MM.1S (cell line): ENCODE measurements at regions not wholly inside any gene's neighbourhood (a gene's known extent, or its start where the extent isn't known, plus 50 kb on each side); places are given as distances from the start of the nearest gene placed in this dataset.

Source experiments
- DNase-seq: peaks from one replicate; pipeline ENCODE4 v3.0.0-alpha.2; 2015
- H2AFZ ChIP-seq: fragments of 300-600 bp; sonication (generic); 2 replicates; pipeline ENCODE4 v1.6.0; 2016; ENCODE audit warnings: antibody characterized with exemption, low read length
- H3F3A ChIP-seq: fragments of 300-600 bp; sonication (generic); 2 replicates; pipeline ENCODE4 v1.6.1; 2016; ENCODE audit warnings: mild to moderate bottlenecking, antibody characterized with exemption, low read length, moderate library complexity, mixed read lengths; ENCODE audit not compliant: insufficient read depth
- H3K27ac ChIP-seq: fragments of 300-600 bp; sonication (generic); 2 replicates; pipeline ENCODE4 v1.5.1; 2016; ENCODE audit warnings: mild to moderate bottlenecking, low read length
- H3K27me3 ChIP-seq: fragments of 300-600 bp; sonication (generic); replicated peaks from 2 replicates; pipeline ENCODE4 v1.6.0; 2016; ENCODE audit warnings: low read length; ENCODE audit not compliant: insufficient read depth
- H3K36me3 ChIP-seq: fragments of 300-600 bp; sonication (generic); replicated peaks from 2 replicates; pipeline ENCODE4 v1.6.1; 2016; ENCODE audit warnings: mild to moderate bottlenecking, low read length, mixed read lengths; ENCODE audit not compliant: insufficient read depth
- H3K4me1 ChIP-seq: fragments of 300-600 bp; sonication (generic); 2 replicates; pipeline ENCODE4 v1.6.1; 2016; ENCODE audit warnings: low read length, mixed read lengths
- H3K4me2 ChIP-seq: fragments of 300-600 bp; sonication (generic); 2 replicates; pipeline ENCODE4 v1.6.0; 2016; ENCODE audit warnings: low read depth, low read length
- H3K4me3 ChIP-seq: fragments of 300-600 bp; sonication (generic); 2 replicates; pipeline ENCODE4 v1.5.1; 2016; ENCODE audit warnings: low read length, mixed read lengths
- H3K79me2 ChIP-seq: fragments of 300-600 bp; sonication (generic); 2 replicates; pipeline ENCODE4 v1.6.1; 2016; ENCODE audit warnings: mixed run types, low read length, mixed read lengths
- H3K9ac ChIP-seq: fragments of 300-600 bp; sonication (generic); 2 replicates; pipeline ENCODE4 v1.6.1; 2016; ENCODE audit warnings: low read length, mixed read lengths
- H3K9me2 ChIP-seq: fragments of 300-600 bp; sonication (generic); replicated peaks from 2 replicates; pipeline ENCODE4 v1.6.1; 2016; ENCODE audit warnings: mild to moderate bottlenecking, low read length, mixed read lengths; ENCODE audit not compliant: insufficient read depth
- H3K9me3 ChIP-seq: fragments of 300-600 bp; sonication (generic); replicated peaks from 2 replicates; pipeline ENCODE4 v1.6.1; 2016; ENCODE audit warnings: mild to moderate bottlenecking, low read length, mixed read lengths; ENCODE audit not compliant: insufficient read depth
- H4K20me1 ChIP-seq: fragments of 300-600 bp; sonication (generic); 2 replicates; pipeline ENCODE4 v1.6.1; 2016; ENCODE audit warnings: mild to moderate bottlenecking, low read length, moderate library complexity, mixed read lengths; ENCODE audit not compliant: insufficient read depth
- EZH2 ChIP-seq: fragments of 300-600 bp; sonication (generic); optimal IDR thresholded peaks from 2 replicates; pipeline ENCODE3; 2017; ENCODE audit warnings: low read depth, mild to moderate bottlenecking, antibody characterized with exemption, low read length, mixed read lengths
- EZH2phosphoT487 ChIP-seq: fragments of 300-600 bp; sonication (generic); IDR thresholded peaks from 2 replicates; pipeline ENCODE4 v1.6.1; 2018; ENCODE audit warnings: antibody characterized with exemption, low read length
- TF ChIP-seq, protein P1 (sequence below): fragments of 300-600 bp; sonication (generic); IDR thresholded peaks from 2 replicates; pipeline ENCODE4 v1.5.1; 2016; ENCODE audit warnings: antibody characterized with exemption, low read length, mixed read lengths

DNA sequence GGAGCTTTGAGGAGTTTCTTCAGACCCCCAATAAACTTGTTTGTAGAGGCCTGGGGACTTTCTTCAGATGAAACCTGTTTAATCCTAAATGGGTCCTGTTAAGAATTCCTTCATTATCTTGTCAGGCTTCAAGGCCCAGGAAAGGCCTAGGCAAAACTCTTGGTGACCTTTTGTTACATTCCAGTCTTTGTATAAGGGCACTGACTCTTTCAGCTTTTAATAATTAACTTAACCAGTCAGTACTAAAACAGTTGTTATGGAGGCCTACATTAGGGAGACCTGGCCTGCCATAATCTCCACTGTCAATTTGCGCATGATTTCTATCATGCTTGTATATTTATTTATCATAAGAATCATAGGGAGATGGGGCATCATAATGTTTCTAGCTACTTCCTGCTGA is 110.2 kb downstream of the FCRL5 start:
- Histone ChIP-seq H3K4me1 (no peaks in the 10 kb centered on the region), H2AFZ (no peak overlapping the region), H3K9me3 (no peaks in the 10 kb centered on the region), H3K9me2 (no peaks in the 10 kb centered on the region), H3K27me3 (no peaks in the 10 kb centered on the region), H3K4me2 (no peak overlapping the region), H4K20me1 (no peaks in the 10 kb centered on the region), H3F3A (no peaks in the 10 kb centered on the region), H3K79me2 (no peaks in the 10 kb centered on the region), H3K9ac (no peak overlapping the region), H3K36me3 (no peaks in the 10 kb centered on the region), H3K27ac (no peak overlapping the region), H3K4me3 (no peak overlapping the region)
- TF ChIP-seq, protein P1, sequence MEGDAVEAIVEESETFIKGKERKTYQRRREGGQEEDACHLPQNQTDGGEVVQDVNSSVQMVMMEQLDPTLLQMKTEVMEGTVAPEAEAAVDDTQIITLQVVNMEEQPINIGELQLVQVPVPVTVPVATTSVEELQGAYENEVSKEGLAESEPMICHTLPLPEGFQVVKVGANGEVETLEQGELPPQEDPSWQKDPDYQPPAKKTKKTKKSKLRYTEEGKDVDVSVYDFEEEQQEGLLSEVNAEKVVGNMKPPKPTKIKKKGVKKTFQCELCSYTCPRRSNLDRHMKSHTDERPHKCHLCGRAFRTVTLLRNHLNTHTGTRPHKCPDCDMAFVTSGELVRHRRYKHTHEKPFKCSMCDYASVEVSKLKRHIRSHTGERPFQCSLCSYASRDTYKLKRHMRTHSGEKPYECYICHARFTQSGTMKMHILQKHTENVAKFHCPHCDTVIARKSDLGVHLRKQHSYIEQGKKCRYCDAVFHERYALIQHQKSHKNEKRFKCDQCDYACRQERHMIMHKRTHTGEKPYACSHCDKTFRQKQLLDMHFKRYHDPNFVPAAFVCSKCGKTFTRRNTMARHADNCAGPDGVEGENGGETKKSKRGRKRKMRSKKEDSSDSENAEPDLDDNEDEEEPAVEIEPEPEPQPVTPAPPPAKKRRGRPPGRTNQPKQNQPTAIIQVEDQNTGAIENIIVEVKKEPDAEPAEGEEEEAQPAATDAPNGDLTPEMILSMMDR = no peak
- TF ChIP-seq EZH2phosphoT487 = no peak
- no peak for TF ChIP-seq EZH2
- no peak for DNase-seq

DNA sequence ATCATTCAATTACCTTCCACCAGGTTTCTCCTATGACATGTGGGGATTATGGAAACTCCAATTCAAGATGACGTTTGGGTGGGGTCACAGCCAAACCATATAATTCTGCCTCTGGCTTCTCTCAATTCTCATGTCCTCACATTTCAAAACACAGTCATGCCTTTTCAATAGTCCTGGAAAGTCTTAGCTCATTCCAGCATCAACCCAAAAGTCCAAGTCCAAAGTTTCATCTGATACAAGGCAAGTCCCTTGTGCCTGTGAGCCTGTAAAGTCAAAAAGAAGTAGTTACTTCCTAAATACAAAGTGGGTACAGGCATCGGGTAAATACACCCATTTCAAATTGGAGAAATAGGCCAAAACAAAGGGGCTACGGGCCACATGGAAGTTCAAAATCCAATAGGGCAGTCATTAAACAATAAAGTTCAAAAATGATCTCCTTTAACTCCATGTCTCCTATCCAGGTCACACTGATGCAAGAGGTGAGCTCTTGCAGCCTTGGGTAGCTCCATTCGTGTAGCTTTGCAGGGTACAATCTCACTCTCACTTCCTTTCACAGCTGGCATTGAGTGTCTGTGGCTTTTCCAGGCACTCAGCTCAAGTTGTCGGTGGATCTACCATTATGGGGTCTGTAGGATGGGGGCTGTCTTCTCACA is 112.9 kb downstream of the FCRL5 start:
- H3K27ac ChIP-seq = no peak overlapping the region
- H2AFZ ChIP-seq = no peak overlapping the region
- H3K9me2 ChIP-seq = no peaks in the 10 kb centered on the region
- H3K27me3 ChIP-seq = no peaks in the 10 kb centered on the region
- H3K36me3 ChIP-seq = no peaks in the 10 kb centered on the region
- H4K20me1 ChIP-seq = no peaks in the 10 kb centered on the region
- no peaks in the 10 kb centered on the region for H3K9me3 ChIP-seq
- no peak overlapping the region for H3K4me3 ChIP-seq
- H3K9ac ChIP-seq = no peak overlapping the region
- no peaks in the 10 kb centered on the region for H3K4me1 ChIP-seq
- H3K4me2 ChIP-seq = no peak overlapping the region
- TF ChIP-seq EZH2phosphoT487 = no peak
- TF ChIP-seq, protein P1 = no peak
- no peak for TF ChIP-seq EZH2
- no peaks in the 10 kb centered on the region for H3F3A ChIP-seq
- no peak for DNase-seq
- H3K79me2 ChIP-seq = no peaks in the 10 kb centered on the region

DNA sequence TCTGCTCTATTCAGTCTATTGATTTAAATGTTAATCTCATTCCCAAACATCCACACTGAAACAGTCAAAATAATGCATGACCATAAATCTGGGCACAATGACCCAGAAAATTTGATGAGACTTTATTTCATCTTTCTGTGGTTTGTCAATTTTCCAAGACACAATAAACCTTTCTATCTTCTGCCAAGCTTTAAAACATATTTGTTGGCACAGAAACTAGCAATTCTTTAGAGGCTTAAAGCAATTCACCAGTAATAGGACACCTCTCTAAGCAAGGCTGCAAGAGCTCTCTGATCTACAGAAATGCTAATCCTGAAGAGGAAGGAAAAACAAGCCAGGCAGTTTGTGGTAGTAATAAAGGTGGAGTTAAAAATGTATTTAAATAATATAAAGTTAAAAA is 113.7 kb downstream of the FCRL5 start:
- H3K9me2 ChIP-seq = no peaks in the 10 kb centered on the region
- no peaks in the 10 kb centered on the region for H3K27me3 ChIP-seq
- H2AFZ ChIP-seq = no peak overlapping the region
- no peak overlapping the region for H3K27ac ChIP-seq
- no peak overlapping the region for H3K4me3 ChIP-seq
- TF ChIP-seq EZH2phosphoT487 (no peak), EZH2 (no peak)
- TF ChIP-seq, protein P1 = no peak
- no peak for DNase-seq
- H3F3A ChIP-seq = no peaks in the 10 kb centered on the region
- no peaks in the 10 kb centered on the region for H3K36me3 ChIP-seq
- no peak overlapping the region for H3K9ac ChIP-seq
- no peak overlapping the region for H3K4me2 ChIP-seq
- H3K4me1 ChIP-seq = no peaks in the 10 kb centered on the region
- H3K79me2 ChIP-seq = no peaks in the 10 kb centered on the region
- no peaks in the 10 kb centered on the region for H3K9me3 ChIP-seq
- no peaks in the 10 kb centered on the region for H4K20me1 ChIP-seq
